GM19240 (cell line): ENCODE measurements at regions not wholly inside any gene's neighbourhood (a gene's known extent, or its start where the extent isn't known, plus 50 kb on each side); places are given as distances from the start of the nearest gene placed in this dataset.
"Not testable (repeated sequence)": the region's sequence is repeated elsewhere in the genome, so short reads cannot be mapped to it uniquely, and the experiment has no call there.

Source experiments
- DNase-seq: peaks from one replicate; pipeline ENCODE4 v3.0.0; 2011; ENCODE audit warnings: low spot score; ENCODE audit not compliant: insufficient read length

GRCh38 chr1:195238313-195238712 lies 1369.9 kb downstream of the KCNT2 start:
- no peak for DNase-seq

- DNase-seq = no peak
These were observed 1371.0 kb downstream of the KCNT2 start for GRCh38 chr1:195236991-195237889.

GRCh38 chr1:195218428-195219212 lies 1389.6 kb downstream of the KCNT2 start:
- DNase-seq = no peak

- DNase-seq = no peak
These were observed 1406.0 kb downstream of the KCNT2 start for GRCh38 chr1:195202241-195202640.

- DNase-seq = no peak
These were observed 1407.5 kb downstream of the KCNT2 start for GRCh38 chr1:195200772-195201171.

- DNase-seq = no peak
These were observed 1411.1 kb downstream of the KCNT2 start for GRCh38 chr1:195197116-195197515.

- peak; percentile 6 for DNase-seq
These were observed 1412.7 kb downstream of the KCNT2 start for GRCh38 chr1:195195423-195196057.

GRCh38 chr1:195193134-195193533 lies 1415.1 kb downstream of the KCNT2 start:
- no peak for DNase-seq

GRCh38 chr1:195188821-195189220 lies 1419.4 kb downstream of the KCNT2 start:
- DNase-seq = no peak

GRCh38 chr1:195186544-195186943 lies 1421.7 kb downstream of the KCNT2 start:
- no peak for DNase-seq

GRCh38 chr1:195185736-195186135 lies 1422.5 kb downstream of the KCNT2 start:
- no peak for DNase-seq

GRCh38 chr1:195185321-195185720 lies 1422.9 kb downstream of the KCNT2 start:
- no peak for DNase-seq

- DNase-seq = no peak
These were observed 1434.5 kb downstream of the KCNT2 start for GRCh38 chr1:195173753-195174152.

- not testable (repeated sequence) for DNase-seq
These were observed 1448.4 kb downstream of the KCNT2 start for GRCh38 chr1:195159795-195160194.

- no peak for DNase-seq
These were observed 1450.1 kb downstream of the KCNT2 start for GRCh38 chr1:195158091-195158490.

- no peak for DNase-seq
These were observed 1455.1 kb downstream of the KCNT2 start for GRCh38 chr1:195153107-195153506.

GRCh38 chr1:195150768-195151167 lies 1457.5 kb downstream of the KCNT2 start:
- DNase-seq = no peak

GRCh38 chr1:195141294-195141693 lies 1466.9 kb downstream of the KCNT2 start:
- no peak for DNase-seq

- DNase-seq = no peak
These were observed 1477.6 kb downstream of the KCNT2 start for GRCh38 chr1:195130598-195130997.

- no peak for DNase-seq
These were observed 1485.7 kb downstream of the KCNT2 start for GRCh38 chr1:195122497-195122896.

GRCh38 chr1:195113471-195113870 lies 1494.8 kb downstream of the KCNT2 start:
- no peak for DNase-seq

GRCh38 chr1:195105773-195106172 lies 1502.5 kb downstream of the KCNT2 start:
- DNase-seq = no peak
